ENCODE measurements at regions not wholly inside any gene's neighbourhood (a gene's known extent, or its start where the extent isn't known, plus 50 kb on each side); places are given as distances from the start of the nearest gene placed in this dataset.

DNA sequence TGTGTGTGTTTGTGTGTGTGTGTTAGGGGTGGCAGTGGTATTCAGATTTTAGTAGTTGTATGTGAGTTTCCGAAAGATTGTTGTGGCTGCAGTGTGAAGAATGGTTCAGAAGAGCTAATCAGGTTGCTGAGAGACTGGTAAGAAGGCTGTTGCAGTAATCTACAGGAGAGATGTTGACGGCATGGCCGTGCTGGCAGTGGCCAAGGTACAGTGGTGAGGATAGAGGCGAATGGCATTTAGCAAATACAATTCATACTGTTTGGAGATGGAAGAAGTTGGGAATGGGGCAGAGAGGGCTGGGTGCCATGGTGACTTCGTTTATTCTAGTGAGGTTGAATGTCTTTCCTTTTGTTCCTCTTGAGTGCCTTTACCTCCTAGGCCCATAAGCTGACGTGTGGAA lies 77.5 kb upstream of the SPATA31D4 start:
- Mint-ChIP-seq H3K27ac (no peak overlapping the region), H3K4me3 (no peak overlapping the region), H3K27me3 (no peaks in the 10 kb centered on the region), H3K4me1 (ENCODE audit: low read depth) (no peaks in the 10 kb centered on the region), H3K9me3 (no peaks in the 10 kb centered on the region), H3K36me3 (ENCODE audit: low read depth) (no peaks in the 10 kb centered on the region)
- DNase-seq (no peak), ATAC-seq (no peak)
- TF ChIP-seq, protein P1, sequence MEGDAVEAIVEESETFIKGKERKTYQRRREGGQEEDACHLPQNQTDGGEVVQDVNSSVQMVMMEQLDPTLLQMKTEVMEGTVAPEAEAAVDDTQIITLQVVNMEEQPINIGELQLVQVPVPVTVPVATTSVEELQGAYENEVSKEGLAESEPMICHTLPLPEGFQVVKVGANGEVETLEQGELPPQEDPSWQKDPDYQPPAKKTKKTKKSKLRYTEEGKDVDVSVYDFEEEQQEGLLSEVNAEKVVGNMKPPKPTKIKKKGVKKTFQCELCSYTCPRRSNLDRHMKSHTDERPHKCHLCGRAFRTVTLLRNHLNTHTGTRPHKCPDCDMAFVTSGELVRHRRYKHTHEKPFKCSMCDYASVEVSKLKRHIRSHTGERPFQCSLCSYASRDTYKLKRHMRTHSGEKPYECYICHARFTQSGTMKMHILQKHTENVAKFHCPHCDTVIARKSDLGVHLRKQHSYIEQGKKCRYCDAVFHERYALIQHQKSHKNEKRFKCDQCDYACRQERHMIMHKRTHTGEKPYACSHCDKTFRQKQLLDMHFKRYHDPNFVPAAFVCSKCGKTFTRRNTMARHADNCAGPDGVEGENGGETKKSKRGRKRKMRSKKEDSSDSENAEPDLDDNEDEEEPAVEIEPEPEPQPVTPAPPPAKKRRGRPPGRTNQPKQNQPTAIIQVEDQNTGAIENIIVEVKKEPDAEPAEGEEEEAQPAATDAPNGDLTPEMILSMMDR (IDR thresholded peaks at IDR 0.05), result no peak
- POLR2A ChIA-PET, result no interaction called here
- intact Hi-C loops (cut with micrococcal nuclease), result no loop called here
- CTCF ChIA-PET, result no interaction called here

DNA sequence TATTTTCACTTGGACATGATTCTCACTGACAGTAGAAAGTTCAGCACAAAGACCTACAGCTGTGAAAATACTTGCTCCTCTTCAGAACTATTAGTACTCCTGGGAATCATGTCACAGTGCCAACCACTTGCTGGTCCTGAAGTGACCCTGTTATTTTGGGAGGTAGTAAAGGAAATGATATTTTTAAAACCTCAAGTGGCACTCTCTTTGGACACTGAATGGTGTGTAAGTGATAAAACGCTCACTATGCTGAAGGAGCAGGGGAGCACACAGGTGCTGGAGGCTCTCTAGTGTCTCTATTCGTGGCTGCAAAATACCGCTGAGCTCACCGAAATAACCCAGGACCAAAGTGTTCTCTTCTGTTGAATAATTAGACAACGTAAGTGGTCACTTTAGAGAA lies 76.9 kb upstream of the SPATA31D4 start:
- TF ChIP-seq, protein P1 (IDR thresholded peaks at IDR 0.05), result no peak
- no peaks in the 10 kb centered on the region for H3K36me3 Mint-ChIP-seq (ENCODE audit: low read depth)
- no peak overlapping the region for H3K4me3 Mint-ChIP-seq
- ATAC-seq, result no peak
- ChIA-PET POLR2A (no interaction called here), CTCF (no interaction called here)
- DNase-seq, result no peak
- no peak overlapping the region for H3K27ac Mint-ChIP-seq
- no peaks in the 10 kb centered on the region for H3K4me1 Mint-ChIP-seq (ENCODE audit: low read depth)
- H3K9me3 Mint-ChIP-seq, result no peaks in the 10 kb centered on the region
- no peaks in the 10 kb centered on the region for H3K27me3 Mint-ChIP-seq
- intact Hi-C loops (cut with micrococcal nuclease), result no loop called here

DNA sequence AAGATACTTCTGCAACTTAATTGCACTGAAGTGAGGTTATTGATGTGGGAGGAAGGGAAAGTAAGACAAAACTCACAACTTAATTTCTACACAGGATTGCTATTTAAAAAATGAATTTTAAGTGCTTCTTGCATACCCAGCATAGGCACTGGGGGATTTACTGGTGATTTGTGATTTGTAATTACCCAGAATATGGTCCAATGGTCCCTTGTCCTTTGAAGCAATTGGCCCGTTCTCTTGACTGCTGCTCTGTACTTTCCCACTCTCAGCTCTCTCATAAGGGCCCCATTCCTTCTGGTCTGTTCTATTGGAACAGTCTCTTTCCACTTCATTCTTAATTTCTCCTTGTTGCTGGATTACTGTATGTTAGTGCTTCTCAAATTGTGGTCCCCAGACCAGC lies 75.4 kb upstream of the SPATA31D4 start:
- CTCF ChIA-PET, result no interaction called here
- TF ChIP-seq, protein P1 (IDR thresholded peaks at IDR 0.05), result no peak
- DNase-seq, result no peak
- no peak overlapping the region for H3K27ac Mint-ChIP-seq
- no peak overlapping the region for H3K4me3 Mint-ChIP-seq
- H3K4me1 Mint-ChIP-seq (ENCODE audit: low read depth), result no peaks in the 10 kb centered on the region
- POLR2A ChIA-PET, result no interaction called here
- no peak for ATAC-seq
- no peaks in the 10 kb centered on the region for H3K27me3 Mint-ChIP-seq
- H3K9me3 Mint-ChIP-seq, result no peaks in the 10 kb centered on the region
- H3K36me3 Mint-ChIP-seq (ENCODE audit: low read depth), result no peaks in the 10 kb centered on the region
- intact Hi-C loops (cut with micrococcal nuclease), result no loop called here

DNA sequence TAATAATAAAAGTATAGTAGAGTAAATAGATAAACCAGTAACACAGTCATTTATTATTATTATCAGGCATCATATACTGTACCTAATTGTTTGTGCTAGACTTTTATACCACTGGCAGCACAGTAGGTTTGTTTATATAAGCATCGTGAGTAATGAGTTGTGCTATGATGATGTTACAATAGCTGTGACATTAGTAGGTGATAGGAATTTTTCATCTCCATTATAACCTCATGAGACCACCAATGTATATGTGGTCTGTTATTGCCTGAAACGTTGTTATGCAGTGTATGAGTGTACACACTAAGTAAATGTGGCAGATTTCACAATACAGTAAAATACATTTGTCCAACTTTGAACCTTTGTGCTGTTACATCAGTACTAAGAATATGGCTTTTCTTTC lies 72.7 kb upstream of the SPATA31D4 start:
- DNase-seq, result no peak
- no peaks in the 10 kb centered on the region for H3K27me3 Mint-ChIP-seq
- no peak overlapping the region for H3K27ac Mint-ChIP-seq
- CTCF ChIA-PET, result no interaction called here
- no peaks in the 10 kb centered on the region for H3K36me3 Mint-ChIP-seq (ENCODE audit: low read depth)
- TF ChIP-seq, protein P1 (IDR thresholded peaks at IDR 0.05), result no peak
- intact Hi-C loops (cut with micrococcal nuclease), result no loop called here
- H3K9me3 Mint-ChIP-seq, result no peaks in the 10 kb centered on the region
- no peak overlapping the region for H3K4me3 Mint-ChIP-seq
- ATAC-seq, result no peak
- no peaks in the 10 kb centered on the region for H3K4me1 Mint-ChIP-seq (ENCODE audit: low read depth)
- POLR2A ChIA-PET, result interaction anchor here (0.7 kb wide), 1 partner anchor 1583 kb away, joined by 3 read pairs; no protein-coding TSS in a partner anchor

DNA sequence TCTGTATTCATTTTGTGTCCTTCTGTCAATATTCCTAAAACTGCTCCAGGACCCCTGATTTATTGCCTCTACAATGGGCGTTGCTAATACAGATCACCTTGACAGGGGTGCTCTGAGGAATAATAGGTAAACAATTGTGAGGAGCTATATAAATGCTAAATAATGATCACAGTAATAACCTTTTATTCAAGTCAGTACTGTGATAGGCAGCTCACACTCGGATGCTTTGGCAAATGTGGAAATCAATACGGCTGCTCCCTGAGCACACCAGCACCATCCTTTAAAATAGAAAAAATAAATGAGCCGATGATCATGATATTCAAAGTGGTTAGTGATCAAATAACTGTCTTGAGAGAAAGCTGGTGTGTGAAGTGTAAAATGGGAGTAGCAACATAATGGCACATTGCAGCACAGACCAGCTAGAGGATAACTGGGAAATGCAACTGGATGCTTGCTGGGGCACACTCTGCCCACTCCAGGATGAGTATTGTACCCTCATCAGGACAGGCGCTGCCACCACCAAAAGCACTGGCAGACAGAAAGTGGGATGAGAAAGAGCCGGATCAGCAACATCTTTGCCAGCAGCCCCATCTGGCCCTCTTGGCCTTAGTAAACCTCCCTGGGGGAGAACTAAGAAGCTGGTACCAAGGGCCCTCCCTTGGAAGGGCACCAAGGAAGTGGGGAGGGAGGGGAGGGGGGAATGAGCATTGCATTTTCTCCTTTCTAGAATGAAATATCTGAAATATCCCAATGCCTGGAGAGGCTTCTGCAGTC lies 69.4 kb upstream of the SPATA31D4 start:
- CTCF ChIA-PET, result no interaction called here

More for the DNA sequence above, 69.4 kb upstream of the SPATA31D4 start:
- intact Hi-C loops (cut with micrococcal nuclease), result no loop called here
- DNase-seq (no peak), ATAC-seq (no peak)
- POLR2A ChIA-PET, result interaction anchor here (0.6 kb wide), 2 partner anchors 16 to 1516 kb away, joined by 3 read pairs; no protein-coding TSS in a partner anchor
- H3K4me1 Mint-ChIP-seq (ENCODE audit: low read depth), result no peaks in the 10 kb centered on the region
- no peaks in the 10 kb centered on the region for H3K9me3 Mint-ChIP-seq
- H3K27me3 Mint-ChIP-seq, result no peaks in the 10 kb centered on the region
- TF ChIP-seq, protein P1 (IDR thresholded peaks at IDR 0.05), result no peak
- H3K36me3 Mint-ChIP-seq (ENCODE audit: low read depth), result no peaks in the 10 kb centered on the region
- no peak overlapping the region for H3K27ac Mint-ChIP-seq
- no peak overlapping the region for H3K4me3 Mint-ChIP-seq
